ENCODE measurements at regions not wholly inside any gene's neighbourhood (a gene's known extent, or its start where the extent isn't known, plus 50 kb on each side); places are given as distances from the start of the nearest gene placed in this dataset.

- Histone ChIP-seq H3K79me2 (ENCODE audit: insufficient read depth, low read length) (no peaks in the 10 kb centered on the region), H2AFZ (ENCODE audit: low read length) (no peak overlapping the region), H3K27me3 (ENCODE audit: insufficient read depth, low read length) (no peaks in the 10 kb centered on the region), H3K36me3 (ENCODE audit: insufficient read depth, low read length) (no peaks in the 10 kb centered on the region), H3K4me1 (ENCODE audit: insufficient read depth, low read length) (no peaks in the 10 kb centered on the region), H3K4me2 (ENCODE audit: insufficient read depth, low read length) (no peak overlapping the region), H3K4me3 (ENCODE audit: insufficient read depth, low read length) (no peak overlapping the region), H3K9me3 (ENCODE audit: low read depth, low read length) (no peaks in the 10 kb centered on the region), H4K20me1 (ENCODE audit: insufficient read depth, low read length) (no peaks in the 10 kb centered on the region), H3K27ac (ENCODE audit: low read depth, low read length) (no peak overlapping the region)
- no peak for TF ChIP-seq CTCF (IDR thresholded peaks at IDR 0.05; ENCODE audit: extremely low read depth, low read depth, low read length)
- no peak for DNase-seq (ENCODE audit: insufficient read length, low spot score, missing footprints)
These were observed 661.7 kb upstream of the AUTS2 start for GRCh38 chr7:68936471-68937035.

- H3K27ac ChIP-seq (ENCODE audit: low read depth, low read length) = no peak overlapping the region
- no peak for DNase-seq (ENCODE audit: insufficient read length, low spot score, missing footprints)
- no peak overlapping the region for H2AFZ ChIP-seq (ENCODE audit: low read length)
- H3K9me3 ChIP-seq (ENCODE audit: low read depth, low read length) = no peaks in the 10 kb centered on the region
- no peaks in the 10 kb centered on the region for H3K4me1 ChIP-seq (ENCODE audit: insufficient read depth, low read length)
- no peak for TF ChIP-seq CTCF (IDR thresholded peaks at IDR 0.05; ENCODE audit: extremely low read depth, low read depth, low read length)
- no peaks in the 10 kb centered on the region for H3K27me3 ChIP-seq (ENCODE audit: insufficient read depth, low read length)
- H3K79me2 ChIP-seq (ENCODE audit: insufficient read depth, low read length) = no peaks in the 10 kb centered on the region
- no peak overlapping the region for H3K4me3 ChIP-seq (ENCODE audit: insufficient read depth, low read length)
- no peaks in the 10 kb centered on the region for H3K36me3 ChIP-seq (ENCODE audit: insufficient read depth, low read length)
- H4K20me1 ChIP-seq (ENCODE audit: insufficient read depth, low read length) = no peaks in the 10 kb centered on the region
- H3K4me2 ChIP-seq (ENCODE audit: insufficient read depth, low read length) = no peak overlapping the region
These were observed 660.1 kb upstream of the AUTS2 start for GRCh38 chr7:68938151-68938550.

GRCh38 chr7:68943786-68944185, 654.5 kb upstream of the AUTS2 start:
- no peak for DNase-seq (ENCODE audit: insufficient read length, low spot score, missing footprints)
- Histone ChIP-seq H4K20me1 (ENCODE audit: insufficient read depth, low read length) (no peaks in the 10 kb centered on the region), H3K9me3 (ENCODE audit: low read depth, low read length) (no peaks in the 10 kb centered on the region), H3K27ac (ENCODE audit: low read depth, low read length) (no peak overlapping the region), H3K4me3 (ENCODE audit: insufficient read depth, low read length) (no peak overlapping the region), H3K36me3 (ENCODE audit: insufficient read depth, low read length) (no peaks in the 10 kb centered on the region), H3K27me3 (ENCODE audit: insufficient read depth, low read length) (no peaks in the 10 kb centered on the region), H2AFZ (ENCODE audit: low read length) (no peak overlapping the region), H3K4me2 (ENCODE audit: insufficient read depth, low read length) (no peak overlapping the region), H3K79me2 (ENCODE audit: insufficient read depth, low read length) (no peaks in the 10 kb centered on the region), H3K4me1 (ENCODE audit: insufficient read depth, low read length) (no peaks in the 10 kb centered on the region)
- no peak for TF ChIP-seq CTCF (IDR thresholded peaks at IDR 0.05; ENCODE audit: extremely low read depth, low read depth, low read length)

- Histone ChIP-seq H3K4me1 (ENCODE audit: insufficient read depth, low read length) (no peaks in the 10 kb centered on the region), H3K4me2 (ENCODE audit: insufficient read depth, low read length) (no peak overlapping the region), H3K9me3 (ENCODE audit: low read depth, low read length) (no peaks in the 10 kb centered on the region), H4K20me1 (ENCODE audit: insufficient read depth, low read length) (no peaks in the 10 kb centered on the region), H3K36me3 (ENCODE audit: insufficient read depth, low read length) (no peaks in the 10 kb centered on the region), H3K27ac (ENCODE audit: low read depth, low read length) (no peak overlapping the region), H3K4me3 (ENCODE audit: insufficient read depth, low read length) (no peak overlapping the region), H3K79me2 (ENCODE audit: insufficient read depth, low read length) (no peaks in the 10 kb centered on the region), H2AFZ (ENCODE audit: low read length) (no peak overlapping the region), H3K27me3 (ENCODE audit: insufficient read depth, low read length) (no peaks in the 10 kb centered on the region)
- TF ChIP-seq CTCF (IDR thresholded peaks at IDR 0.05; ENCODE audit: extremely low read depth, low read depth, low read length) = no peak
- DNase-seq (ENCODE audit: insufficient read length, low spot score, missing footprints) = no peak
These were observed 642.6 kb upstream of the AUTS2 start for GRCh38 chr7:68955656-68956055.

Measured in osteoblast (primary cell).